GM13977 (cell line): ENCODE measurements at regions not wholly inside any gene's neighbourhood (a gene's known extent, or its start where the extent isn't known, plus 50 kb on each side); places are given as distances from the start of the nearest gene placed in this dataset.
A peak's percentile ranks its signal among the peaks of the same experiment; 100 is the strongest.

Source experiments
- DNase-seq: peaks from one replicate; pipeline ENCODE4 v3.0.0; 2012; ENCODE audit warnings: low spot score
- CTCF ChIP-seq: IDR thresholded peaks from 2 replicates; pipeline ENCODE4 v1.5.1; 2012; ENCODE audit warnings: mild to moderate bottlenecking, control low read depth; ENCODE audit not compliant: insufficient read depth; ENCODE audit errors: extremely low read depth, missing control alignments
- in situ Hi-C: fragments of 300-500 bp; cut with MboI; formaldehyde crosslinking; loops from one replicate; pipeline ENCODE4 v1.12.0; 2022; ENCODE audit warnings: low sequenced_read_pairs, low pct_unique_long_range_greater_than_20kb, mixed read lengths, inconsistent platforms; ENCODE audit not compliant: unreplicated experiment

GRCh38 chr14:104339361-104339760 is 201.0 kb downstream of the KIF26A start:
- no peak for TF ChIP-seq CTCF
- in situ Hi-C loops, result no loop called here
- no peak for DNase-seq

GRCh38 chr14:104339829-104340228 is 201.4 kb downstream of the KIF26A start:
- TF ChIP-seq CTCF, result no peak
- in situ Hi-C loops, result no loop called here
- DNase-seq, result no peak

- DNase-seq, result no peak
- in situ Hi-C loops, result no loop called here
- peak; percentile 41 for TF ChIP-seq CTCF
Measured at GRCh38 chr14:104341532-104342434, 203.4 kb downstream of the KIF26A start.

GRCh38 chr14:104342435-104343293 is 204.3 kb downstream of the KIF26A start:
- in situ Hi-C loops, result no loop called here
- DNase-seq, result no peak
- no peak for TF ChIP-seq CTCF

GRCh38 chr14:104343294-104343625 is 204.9 kb downstream of the KIF26A start:
- in situ Hi-C loops, result no loop called here
- TF ChIP-seq CTCF, result no peak
- no peak for DNase-seq

- in situ Hi-C loops, result no loop called here
- DNase-seq, result no peak
- TF ChIP-seq CTCF, result no peak
Measured at GRCh38 chr14:104343690-104344640, 205.6 kb downstream of the KIF26A start.
